Stomach (tissue), 8 donors: ENCODE measurements at regions not wholly inside any gene's neighbourhood (a gene's known extent, or its start where the extent isn't known, plus 50 kb on each side); places are given as distances from the start of the nearest gene placed in this dataset.

Experiments used
- DNase-seq, 2 donors: peaks; one replicate each; pipeline versions ENCODE4 v3.0.0 to v3.0.0-alpha.2; 2013 to 2019
- H3K27ac ChIP-seq, 5 donors: fragments of 200-600 bp in 4 of 5; sonication (generic) in 4 of 5; one replicate each; pipeline ENCODE4 v1.5.1; 2013 to 2019; ENCODE audit warnings: mild to moderate bottlenecking in 1 of 5, moderate library complexity in 1 of 5
- H3K27me3 ChIP-seq, 3 donors: fragments of 200-600 bp; sonication (generic); one replicate each; pipeline ENCODE4 v1.5.1; 2017 to 2019; ENCODE audit warnings: mixed run types in 1 of 3
- H3K36me3 ChIP-seq, 4 donors: fragments of 200-600 bp; sonication (generic); 1 replicate in 3 of 4; 2 replicates in 1 of 4; pipeline ENCODE4 v1.5.1; 2016 to 2019
- H3K4me1 ChIP-seq, 4 donors: fragments of 200-600 bp; sonication (generic); one replicate each; pipeline ENCODE4 v1.5.1; 2016 to 2019
- H3K4me3 ChIP-seq, 4 donors: fragments of 200-600 bp; sonication (generic) in 3 of 4; one replicate each; pipeline ENCODE4 v1.5.1; 2016 to 2019; ENCODE audit warnings: mild to moderate bottlenecking in 1 of 4
- H3K9me3 ChIP-seq, 4 donors: fragments of 200-600 bp; sonication (generic); one replicate each; pipeline ENCODE4 v1.5.1; 2016 to 2019
- EP300 ChIP-seq: sonication (generic); formaldehyde crosslinking; IDR thresholded peaks from one replicate; pipeline ENCODE4 v1.6.1; 2017; ENCODE audit warnings: antibody characterized with exemption
- POLR2A ChIP-seq, 4 donors: fragments of 450-650 bp; IDR thresholded peaks; one replicate each; pipeline ENCODE4 v1.6.1; 2016; ENCODE audit warnings: antibody characterized with exemption in 4 of 4, control low read depth in 2 of 4, mild to moderate bottlenecking in 1 of 4, moderate library complexity in 1 of 4
- POLR2AphosphoS5 ChIP-seq, 3 donors: sonication (generic); formaldehyde crosslinking; IDR thresholded peaks; one replicate each; pipeline ENCODE4 v1.6.1; 2016; ENCODE audit warnings: antibody characterized with exemption in 3 of 3
- WGBS, 5 donors: extraction: QIAGEN DNeasy Blood & Tissue Kit in 3 of 5; methylation state at CpG; one replicate each; pipeline versions ENCODE4 v1.1.5 to v1.1.7; 2013 to 2018; 5-methylcytosine and 5-hydroxymethylcytosine counted together
- intact Hi-C: fragments of 100-400 bp; cut with DNase I; formaldehyde crosslinking; loops from one replicate; pipeline ENCODE4 v1.15.1; 2023; ENCODE audit warnings: low total_unique reads
- TF ChIP-seq, protein P1 (sequence below), 7 experiments: fragments of 450-650 bp in 4 of 7; fragments of 200-600 bp in 3 of 7; sonication (generic) in 3 of 7; IDR thresholded peaks; one replicate each; pipeline ENCODE4 v1.5.1; 2016 to 2019; ENCODE audit warnings: antibody characterized with exemption in 7 of 7, control low read depth in 2 of 7, mild to moderate bottlenecking in 1 of 7
- donor health status: healthy with polysubstance abuse.
- donor health status: Bipolar disorder and iron deficiency.
- donor health status: healthy.

DNA sequence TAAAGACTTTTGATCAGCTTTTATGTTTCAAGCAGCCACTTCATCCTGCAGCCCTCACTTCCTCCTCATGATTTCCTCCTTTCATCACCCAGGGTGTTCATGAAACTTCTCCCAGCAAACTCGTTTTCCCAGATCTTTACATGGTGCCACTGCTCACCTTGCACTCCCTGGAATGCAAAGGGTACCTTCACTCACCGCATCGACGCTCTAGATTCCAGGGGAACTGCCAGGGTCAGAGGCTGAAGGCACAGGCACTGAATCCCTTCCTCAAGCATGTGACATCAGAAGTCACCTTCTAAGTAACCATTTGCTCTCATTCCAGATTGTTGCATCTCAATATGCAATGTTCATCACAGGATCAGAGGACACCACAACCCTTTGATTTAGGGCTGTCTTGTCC lies 82.8 kb downstream of the PRKAB2 start:
- no peaks in the 10 kb centered on the region for H3K36me3 ChIP-seq
- peaks cover 0 to 10% (median 0%) of the 10 kb centered on the region in 3 donors for H3K27me3 ChIP-seq
- peaks cover 0 to 14% (median 7%) of the 10 kb centered on the region in 4 donors for H3K9me3 ChIP-seq
- H3K4me1 ChIP-seq: peaks cover 7 to 10% (median 8%) of the 10 kb centered on the region in 4 donors
- intact Hi-C loops: no loop called here
- TF ChIP-seq POLR2AphosphoS5 (IDR thresholded peaks at IDR 0.05): no peak
- TF ChIP-seq, protein P1, sequence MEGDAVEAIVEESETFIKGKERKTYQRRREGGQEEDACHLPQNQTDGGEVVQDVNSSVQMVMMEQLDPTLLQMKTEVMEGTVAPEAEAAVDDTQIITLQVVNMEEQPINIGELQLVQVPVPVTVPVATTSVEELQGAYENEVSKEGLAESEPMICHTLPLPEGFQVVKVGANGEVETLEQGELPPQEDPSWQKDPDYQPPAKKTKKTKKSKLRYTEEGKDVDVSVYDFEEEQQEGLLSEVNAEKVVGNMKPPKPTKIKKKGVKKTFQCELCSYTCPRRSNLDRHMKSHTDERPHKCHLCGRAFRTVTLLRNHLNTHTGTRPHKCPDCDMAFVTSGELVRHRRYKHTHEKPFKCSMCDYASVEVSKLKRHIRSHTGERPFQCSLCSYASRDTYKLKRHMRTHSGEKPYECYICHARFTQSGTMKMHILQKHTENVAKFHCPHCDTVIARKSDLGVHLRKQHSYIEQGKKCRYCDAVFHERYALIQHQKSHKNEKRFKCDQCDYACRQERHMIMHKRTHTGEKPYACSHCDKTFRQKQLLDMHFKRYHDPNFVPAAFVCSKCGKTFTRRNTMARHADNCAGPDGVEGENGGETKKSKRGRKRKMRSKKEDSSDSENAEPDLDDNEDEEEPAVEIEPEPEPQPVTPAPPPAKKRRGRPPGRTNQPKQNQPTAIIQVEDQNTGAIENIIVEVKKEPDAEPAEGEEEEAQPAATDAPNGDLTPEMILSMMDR (IDR thresholded peaks at IDR 0.05): no peak
- no peak for TF ChIP-seq EP300
- TF ChIP-seq POLR2A (IDR thresholded peaks at IDR 0.05): no peak
- WGBS, 5 donors: 23 to 52% (median 33%) methylated on average over 4 of the region's 4 CpGs
- H3K4me3 ChIP-seq: no peak overlapping the region
- H3K27ac ChIP-seq: no peak overlapping the region
- no peak for DNase-seq

DNA sequence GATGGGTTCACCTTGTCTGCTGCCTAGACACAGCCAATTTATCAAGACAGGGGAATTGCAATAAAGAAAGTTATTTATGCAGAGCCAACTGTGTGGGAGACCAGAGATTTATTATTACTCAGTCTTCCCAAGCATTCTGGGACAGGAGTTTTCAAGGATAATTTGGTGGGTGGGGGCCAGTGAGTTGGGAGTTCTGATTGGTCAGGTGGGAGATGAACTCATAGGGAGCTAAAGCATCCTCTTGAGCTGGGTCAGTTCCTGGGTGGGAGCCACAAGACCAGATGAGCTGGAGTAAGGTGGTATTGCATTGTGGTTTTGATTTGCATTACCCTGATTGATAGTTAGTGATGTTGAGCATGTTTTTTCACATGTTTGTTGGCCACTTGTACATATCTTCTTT lies 86.1 kb downstream of the PRKAB2 start:
- no peaks in the 10 kb centered on the region for H3K36me3 ChIP-seq
- H3K4me3 ChIP-seq: no peak overlapping the region
- TF ChIP-seq, protein P1 (IDR thresholded peaks at IDR 0.05): no peak
- TF ChIP-seq POLR2A (IDR thresholded peaks at IDR 0.05): no peak
- TF ChIP-seq EP300: no peak
- TF ChIP-seq POLR2AphosphoS5 (IDR thresholded peaks at IDR 0.05): no peak
- intact Hi-C loops: no loop called here
- H3K27me3 ChIP-seq: peaks cover 0 to 43% (median 4%) of the 10 kb centered on the region in 3 donors
- no peak overlapping the region for H3K27ac ChIP-seq
- H3K9me3 ChIP-seq: peaks cover 0 to 14% (median 7%) of the 10 kb centered on the region in 4 donors
- H3K4me1 ChIP-seq: peaks cover 13 to 20% (median 16%) of the 10 kb centered on the region in 4 donors
- DNase-seq: no peak

DNA sequence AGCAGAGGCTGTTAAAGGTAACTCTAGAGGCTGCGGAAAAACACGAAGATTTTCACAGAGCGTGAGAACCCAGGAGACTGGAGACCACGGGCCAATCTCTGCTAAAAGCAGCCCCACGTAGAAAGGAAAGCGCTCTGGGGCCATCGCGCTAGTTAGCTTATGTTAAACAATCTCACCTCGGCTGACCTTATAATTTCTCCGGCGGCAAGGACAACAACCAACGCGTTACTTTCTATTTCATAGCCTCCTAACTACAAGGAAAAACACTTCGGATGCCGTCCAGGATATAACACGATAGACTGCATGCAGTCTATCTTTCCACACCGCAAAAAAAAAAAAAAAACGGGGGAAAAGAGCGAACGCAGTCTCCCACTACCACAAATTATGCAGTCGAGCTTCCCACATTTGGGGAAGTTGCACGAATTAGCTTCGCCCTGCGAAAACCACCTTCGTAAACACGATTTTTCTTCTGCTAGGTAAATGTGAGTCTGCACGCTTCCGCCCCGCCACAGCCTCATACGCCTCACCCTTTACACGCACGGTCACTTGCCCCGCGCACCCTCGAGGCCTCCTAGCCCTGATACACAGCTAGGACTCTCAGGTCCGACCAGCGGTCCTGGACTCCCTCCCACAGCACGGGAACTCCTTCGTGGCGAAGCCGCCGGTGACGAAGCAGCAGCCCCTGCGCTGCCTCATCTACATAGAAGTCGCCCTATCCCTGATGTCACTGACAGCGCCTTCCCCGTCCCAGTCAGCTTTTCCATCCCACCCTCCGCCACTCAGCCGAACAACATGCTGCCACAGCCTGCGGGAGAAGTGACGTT lies 87.8 kb downstream of the PRKAB2 start:
- H3K9me3 ChIP-seq: peaks cover 0 to 14% (median 7%) of the 10 kb centered on the region in 4 donors
- peak; percentile 63 to 91 for DNase-seq
- H3K27me3 ChIP-seq: peaks cover 4 to 60% (median 20%) of the 10 kb centered on the region in 3 donors
- peaks cover 24 to 35% (median 30%) of the 10 kb centered on the region in 4 donors for H3K4me1 ChIP-seq
- H3K4me3 ChIP-seq: peak overlapping the region; percentile 40 to 55 (median 52)
- WGBS, 5 donors: 1 to 3% (median 1%) methylated on average over 37 to 51 of the region's 51 CpGs
- intact Hi-C loops: no loop called here
- H3K36me3 ChIP-seq: no peaks in the 10 kb centered on the region
- H3K27ac ChIP-seq: peak overlapping the region; percentile 8 to 76 (median 22)
- TF ChIP-seq, protein P1 (IDR thresholded peaks at IDR 0.05): no peak
- TF ChIP-seq POLR2A (IDR thresholded peaks at IDR 0.05): no peak
- TF ChIP-seq EP300: no peak
- peak; percentile 3 to 45 (median 37) for TF ChIP-seq POLR2AphosphoS5 (IDR thresholded peaks at IDR 0.05)

DNA sequence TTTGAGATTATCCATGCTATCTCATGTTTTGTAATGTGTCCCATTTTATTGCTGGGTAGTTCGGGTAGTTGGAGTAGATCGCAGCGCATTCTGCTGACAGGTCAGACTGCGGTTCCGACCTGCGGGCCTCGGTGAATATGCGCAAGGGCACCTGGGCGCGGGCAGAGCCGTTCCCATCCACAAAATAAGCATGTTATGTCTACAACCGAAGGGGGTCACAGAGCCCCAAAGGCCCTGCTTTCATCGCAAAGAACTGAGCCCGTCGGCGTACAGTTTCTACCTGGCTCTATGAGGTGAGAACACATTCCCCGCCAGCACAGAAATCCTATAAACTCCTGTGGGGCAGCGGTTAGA lies 88.4 kb downstream of the PRKAB2 start:
- Histone ChIP-seq H3K4me1 (peaks cover 26 to 41% (median 36%) of the 10 kb centered on the region in 4 donors), H3K36me3 (no peaks in the 10 kb centered on the region), H3K27ac (peak overlapping the region in 4 of 5 donors; percentile 10 to 76 (median 34)), H3K27me3 (peaks cover 4 to 66% (median 26%) of the 10 kb centered on the region in 3 donors), H3K9me3 (peaks cover 1 to 14% (median 7%) of the 10 kb centered on the region in 4 donors), H3K4me3 (peak overlapping the region; percentile 40 to 55 (median 52))
- DNase-seq: no peak
- WGBS, 5 donors: 15 to 33% (median 16%) methylated on average over 18 of the region's 18 CpGs
- intact Hi-C loops: no loop called here
- no peak for TF ChIP-seq EP300
- no peak for TF ChIP-seq POLR2A (IDR thresholded peaks at IDR 0.05)
